Activated effector memory CD4-positive, alpha-beta T cell treated with Interleukin-2 at 50 U/mL for 16 hours (primary cell): ENCODE measurements at regions not wholly inside any gene's neighbourhood (a gene's known extent, or its start where the extent isn't known, plus 50 kb on each side); places are given as distances from the start of the nearest gene placed in this dataset.

Experiments
- DNase-seq: peaks from one replicate; pipeline ENCODE4 v3.0.0-alpha.2; 2020

DNA sequence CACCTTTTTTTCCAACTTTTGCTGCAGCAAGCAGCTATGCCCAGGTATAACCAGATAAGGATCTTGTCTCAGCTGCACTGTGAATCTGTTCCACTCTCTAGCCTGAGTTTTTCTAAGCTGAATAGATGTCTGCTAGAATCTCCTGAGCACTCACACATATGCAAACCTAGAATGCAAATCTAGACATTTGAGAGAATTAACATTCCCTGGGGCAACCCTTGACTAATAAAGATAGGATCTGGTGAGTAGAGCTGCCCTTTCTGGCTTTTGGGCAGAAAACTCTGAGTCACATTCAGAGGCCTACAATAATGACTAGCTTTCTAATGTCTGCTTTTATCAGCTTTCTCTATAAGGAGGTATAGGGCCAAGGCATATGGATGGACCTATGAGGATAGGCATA, 61.4 kb upstream of the BARHL2 start:
- no peak for DNase-seq

DNA sequence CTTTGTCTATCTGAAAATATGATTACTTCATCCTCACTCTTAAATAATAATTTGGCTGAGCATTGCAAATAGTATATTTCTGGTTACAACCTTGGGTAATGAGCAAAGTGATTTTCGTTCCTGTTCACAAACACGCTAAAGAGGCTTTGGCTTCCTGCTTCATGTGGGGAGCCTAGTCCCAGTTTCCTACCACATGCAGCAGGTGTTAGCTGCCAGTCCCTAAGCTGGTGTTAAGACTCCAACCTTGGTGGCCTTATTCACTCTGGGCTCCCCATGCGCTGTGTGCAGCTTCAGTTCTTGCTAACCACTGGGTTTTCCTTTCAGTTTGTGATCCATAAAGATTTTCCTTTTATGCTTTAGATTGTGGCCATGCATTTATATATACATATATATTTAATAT, 56.7 kb upstream of the BARHL2 start:
- DNase-seq = no peak

DNA sequence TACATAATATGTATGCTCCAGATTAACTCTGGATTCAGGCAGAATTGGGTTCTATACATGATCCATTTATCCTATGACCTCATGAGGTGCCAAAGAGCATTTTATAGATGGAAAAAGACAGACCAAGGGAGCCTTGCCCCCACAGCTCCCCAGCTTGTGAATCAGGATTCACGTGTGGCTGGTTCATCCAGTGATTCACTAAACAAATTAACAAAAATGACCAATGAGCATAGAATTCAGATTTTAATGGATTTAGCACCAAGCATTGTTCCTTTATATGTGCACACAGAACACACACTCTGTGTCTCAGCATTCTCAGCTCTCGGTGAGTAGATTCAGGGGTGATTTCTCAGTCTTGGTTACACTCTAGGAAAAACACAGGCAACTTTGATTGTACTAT, 51.7 kb upstream of the BARHL2 start:
- DNase-seq = no peak

DNA sequence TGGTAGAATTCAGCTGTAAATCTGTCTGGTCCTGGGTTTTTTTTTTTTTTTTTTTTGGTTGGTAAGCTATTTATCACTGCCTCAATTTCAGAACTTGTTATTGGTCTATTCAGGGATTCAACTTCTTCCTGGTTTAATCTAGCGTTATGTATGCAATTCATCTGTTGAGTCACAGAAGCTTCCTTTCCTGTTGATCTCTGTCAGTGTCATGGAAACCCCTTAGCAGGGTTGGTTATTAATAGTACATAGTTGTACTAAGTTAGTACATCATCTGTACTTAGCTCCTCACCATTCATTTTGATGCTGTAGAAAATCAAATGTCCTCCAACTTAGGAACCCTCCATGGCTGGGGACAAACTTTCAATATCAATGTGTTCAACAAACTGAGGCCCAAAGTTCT, 51.0 kb upstream of the BARHL2 start:
- DNase-seq = no peak
